Activated CD8-positive, alpha-beta memory T cell treated with anti-CD3 and anti-CD28 coated beads, Interleukin-2, amount 50 U/mL, for 24 hours (primary cell): ENCODE measurements at regions not wholly inside any gene's neighbourhood (a gene's known extent, or its start where the extent isn't known, plus 50 kb on each side); places are given as distances from the start of the nearest gene placed in this dataset.

Source experiments
- DNase-seq: peaks from one replicate; pipeline ENCODE4 v3.0.0-alpha.2; 2020; ENCODE audit errors: extremely low read depth

DNA sequence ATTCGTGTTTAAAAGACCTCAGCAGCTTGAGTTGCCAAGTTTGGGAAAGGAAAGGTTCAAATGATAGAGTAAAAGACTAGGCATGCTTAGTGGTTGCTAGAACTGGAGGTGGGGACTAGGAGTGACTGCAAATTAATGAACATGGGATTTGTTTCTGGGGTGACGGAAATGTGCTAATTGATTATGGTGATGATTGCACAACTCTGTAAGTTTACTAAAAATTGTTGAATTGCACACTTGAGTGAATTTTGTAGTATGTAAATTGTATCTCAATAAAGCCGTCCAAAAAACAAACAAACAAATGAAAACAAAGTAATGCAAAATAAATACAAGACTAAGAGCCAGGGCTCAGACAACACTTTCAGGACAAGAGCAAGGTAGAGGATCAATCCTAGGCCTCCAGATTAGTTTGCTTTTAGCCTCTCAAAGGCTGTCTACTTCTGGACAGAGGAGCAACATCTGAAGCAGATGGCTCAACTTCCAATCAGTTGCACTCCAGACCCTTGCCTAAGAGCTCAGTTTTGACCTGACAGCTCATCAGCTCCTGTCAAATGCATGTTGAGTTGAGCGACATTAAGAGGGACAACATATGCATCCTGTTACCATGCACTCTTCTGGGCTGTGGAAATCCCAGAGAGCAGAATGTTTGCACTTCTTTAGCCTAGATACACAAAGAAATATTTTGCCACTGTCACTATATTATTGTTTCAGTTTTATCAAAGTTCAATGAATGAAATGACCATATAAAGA, 111.2 kb upstream of the ASIC2 start:
- DNase-seq, result no peak

DNA sequence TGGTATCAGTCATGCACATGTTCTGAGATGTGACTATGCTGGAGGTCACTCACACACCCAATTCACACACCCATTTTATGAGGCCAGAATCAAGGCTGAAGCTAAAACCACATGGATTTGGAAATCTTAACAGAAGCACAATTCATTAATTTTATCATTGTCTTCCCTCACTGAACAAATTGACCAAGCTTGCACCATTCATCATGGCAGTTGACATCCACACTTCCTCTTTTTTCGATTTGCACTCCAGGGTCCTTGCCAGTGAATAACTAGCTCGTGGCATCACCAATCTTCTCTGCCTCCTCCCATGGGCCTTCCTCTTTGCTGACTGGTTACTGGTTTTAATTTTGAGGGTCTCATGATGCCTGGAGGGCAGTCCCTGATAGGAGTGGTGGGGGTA, 123.0 kb upstream of the ASIC2 start:
- no peak for DNase-seq

DNA sequence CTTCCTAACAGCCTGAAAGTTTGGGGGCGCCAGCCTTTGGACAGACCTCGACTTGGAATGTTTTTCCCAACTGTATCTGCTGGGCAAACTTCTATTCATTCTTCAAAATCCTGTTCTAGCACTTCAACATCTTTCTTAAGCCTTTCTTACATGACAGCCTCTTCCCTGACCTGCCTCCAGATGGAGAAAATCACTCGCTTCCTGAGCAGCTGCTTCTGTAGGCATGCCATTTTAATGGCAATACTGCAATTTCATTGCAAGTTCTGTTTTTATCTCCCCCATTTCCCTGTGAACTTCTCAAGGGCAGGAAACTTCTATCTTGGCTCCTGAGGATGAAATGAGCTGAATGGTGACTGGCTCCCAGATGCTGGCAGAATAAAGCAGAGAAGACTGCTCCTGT, 128.8 kb upstream of the ASIC2 start:
- no peak for DNase-seq

DNA sequence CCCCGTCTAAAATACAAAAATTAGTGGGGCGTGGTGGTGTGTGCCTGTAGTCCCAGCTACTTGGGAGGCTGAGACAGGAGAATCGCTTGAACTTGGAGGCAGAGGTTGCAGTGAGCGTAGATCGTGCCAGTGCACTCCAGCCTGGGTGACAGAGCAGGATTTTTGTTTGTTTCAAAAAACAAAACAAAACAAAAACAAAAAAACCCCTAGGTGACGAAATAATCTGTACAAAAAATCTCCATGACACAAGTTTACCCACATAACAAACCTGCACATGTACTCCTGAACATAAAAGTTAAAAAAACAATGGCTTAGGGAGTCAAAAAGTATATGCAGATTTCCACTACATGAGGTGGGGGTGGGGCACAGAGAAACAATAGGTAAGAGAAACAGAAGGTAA, 140.5 kb upstream of the ASIC2 start:
- no peak for DNase-seq

DNA sequence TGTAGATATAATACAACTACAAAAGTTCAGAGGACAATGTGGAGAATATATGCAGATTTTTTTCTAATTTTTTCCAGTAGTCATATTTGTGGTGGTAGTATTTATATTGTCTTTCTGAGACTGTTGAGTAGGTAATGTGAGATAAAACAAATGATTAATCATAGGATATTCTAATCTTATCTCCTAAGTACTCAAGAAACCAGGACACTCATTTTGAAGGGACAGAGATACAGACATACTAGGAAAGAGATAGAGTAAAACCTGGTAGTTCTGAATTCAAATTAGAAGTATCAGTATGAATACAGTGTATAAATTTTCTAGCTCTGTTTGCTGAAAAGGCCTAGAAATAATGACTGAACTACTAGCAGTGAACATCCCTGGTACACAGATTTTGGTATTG, 141.7 kb upstream of the ASIC2 start:
- DNase-seq, result no peak

DNA sequence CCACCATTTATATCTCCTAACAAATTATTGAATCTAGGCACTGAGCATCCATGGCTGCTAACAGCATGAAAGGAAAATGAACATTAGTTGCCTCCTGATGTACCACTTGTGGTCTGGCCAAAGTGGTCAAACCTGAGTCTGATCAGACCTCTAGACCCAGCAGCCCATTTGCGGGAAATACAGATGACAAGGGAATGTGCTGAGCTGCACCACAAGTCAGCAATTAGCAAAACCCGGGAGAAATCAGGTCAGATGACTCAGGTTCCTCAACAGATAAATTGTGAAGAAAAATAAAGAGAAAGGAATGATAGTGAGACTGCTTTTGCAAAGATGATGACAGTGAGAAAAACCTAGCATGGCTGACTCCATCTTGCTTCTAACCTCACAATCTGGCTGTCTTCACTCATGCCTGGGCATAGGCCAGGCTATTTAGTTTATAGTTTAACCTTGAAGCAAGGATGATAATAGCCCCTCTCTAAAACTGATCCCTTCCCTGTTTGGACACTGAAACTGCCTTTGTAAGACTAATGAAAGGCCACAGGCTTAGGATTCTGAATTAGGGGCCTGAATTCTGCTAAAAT, 142.7 kb upstream of the ASIC2 start:
- DNase-seq, result no peak

DNA sequence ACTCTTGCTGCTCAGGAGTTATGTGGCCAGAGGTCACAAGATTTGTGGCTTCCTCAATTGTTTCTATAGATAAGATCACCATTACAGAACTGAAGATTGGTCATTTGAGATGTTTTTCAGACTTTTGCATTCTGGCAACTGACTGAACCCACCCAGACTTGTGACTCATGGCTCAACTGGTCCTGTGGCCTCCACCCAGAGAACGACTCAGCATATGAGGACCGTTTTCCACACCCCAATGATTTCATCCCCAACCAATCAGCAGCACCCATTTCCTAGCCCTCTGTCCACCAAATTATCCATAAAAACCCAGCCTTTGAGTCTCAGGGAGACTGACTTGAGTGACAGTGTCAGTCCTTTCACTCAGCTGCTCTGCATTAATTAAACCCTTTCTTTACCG, 143.2 kb upstream of the ASIC2 start:
- no peak for DNase-seq

DNA sequence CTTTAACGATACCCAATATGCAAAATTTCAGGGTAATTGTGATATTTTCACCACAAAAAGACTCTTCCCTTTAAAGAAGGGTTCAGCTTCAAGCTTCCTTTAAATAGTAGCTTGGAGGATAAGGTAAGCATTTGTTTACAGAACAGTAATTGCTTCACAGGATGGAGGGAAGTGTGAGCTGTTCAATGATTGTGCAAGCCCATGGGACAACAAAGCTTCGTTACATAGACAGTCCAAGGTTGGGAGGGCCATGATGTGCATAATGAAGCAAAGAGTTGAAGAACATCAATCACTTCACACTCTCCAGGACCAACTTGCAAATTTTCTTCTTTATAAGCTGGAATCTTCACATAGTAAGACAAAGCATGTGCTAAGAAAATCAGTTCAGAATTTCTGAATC, 145.0 kb upstream of the ASIC2 start:
- no peak for DNase-seq

DNA sequence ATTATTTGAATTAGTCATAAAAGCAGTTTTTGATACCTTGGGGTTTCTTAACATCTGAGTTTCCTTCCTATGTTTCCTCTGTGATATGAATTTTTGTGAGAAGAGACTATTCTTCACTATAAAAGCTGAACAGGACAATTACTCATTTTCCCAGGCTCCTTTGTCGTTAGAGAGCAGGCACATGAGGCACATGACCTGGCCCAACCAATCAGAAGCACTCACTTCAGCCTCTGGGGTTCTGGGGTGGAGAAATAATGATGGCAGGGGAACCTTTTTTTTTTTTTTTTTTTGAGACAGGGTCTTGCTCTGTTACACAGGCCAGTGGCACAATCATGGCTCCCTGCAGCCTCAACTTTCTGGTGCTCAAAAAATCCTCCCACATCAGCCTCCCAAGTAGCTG, 145.5 kb upstream of the ASIC2 start:
- no peak for DNase-seq

DNA sequence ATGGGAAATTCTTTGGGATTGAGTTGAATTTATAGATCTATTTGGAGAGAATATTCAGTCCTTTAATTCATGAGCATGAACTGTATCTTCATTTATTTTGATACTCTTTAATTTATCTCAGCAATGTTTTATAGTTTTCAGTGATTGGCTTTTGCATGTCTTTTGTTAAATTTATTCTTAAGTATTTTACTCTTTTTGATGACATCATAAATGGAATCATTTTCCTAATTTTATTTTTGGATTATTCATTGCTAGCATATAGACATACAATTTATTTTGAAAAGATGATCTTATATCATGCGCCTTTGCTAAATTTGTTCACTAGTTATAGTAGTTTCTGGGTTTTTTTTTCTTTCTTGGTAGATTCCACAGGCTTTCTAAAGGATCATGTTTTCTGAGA, 149.2 kb upstream of the ASIC2 start:
- no peak for DNase-seq

DNA sequence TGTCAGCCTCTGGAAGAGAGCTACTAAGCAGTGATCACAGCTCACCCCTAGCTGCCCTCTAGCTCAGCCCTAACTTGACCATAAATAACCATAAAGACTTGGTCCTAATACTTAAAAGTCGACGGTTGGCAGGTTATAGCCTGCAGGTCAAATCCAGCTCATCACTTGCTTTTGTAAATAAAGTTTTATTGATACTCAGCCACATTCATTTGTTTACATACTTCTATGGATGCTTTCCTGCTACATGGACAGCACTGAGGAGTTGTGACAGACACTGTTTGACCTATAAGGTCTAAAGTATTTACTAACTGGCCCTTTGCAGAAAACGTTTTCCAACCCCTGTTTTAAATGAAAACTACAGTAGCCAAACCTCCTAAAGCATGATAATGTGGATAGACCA, 151.6 kb upstream of the ASIC2 start:
- DNase-seq, result no peak

DNA sequence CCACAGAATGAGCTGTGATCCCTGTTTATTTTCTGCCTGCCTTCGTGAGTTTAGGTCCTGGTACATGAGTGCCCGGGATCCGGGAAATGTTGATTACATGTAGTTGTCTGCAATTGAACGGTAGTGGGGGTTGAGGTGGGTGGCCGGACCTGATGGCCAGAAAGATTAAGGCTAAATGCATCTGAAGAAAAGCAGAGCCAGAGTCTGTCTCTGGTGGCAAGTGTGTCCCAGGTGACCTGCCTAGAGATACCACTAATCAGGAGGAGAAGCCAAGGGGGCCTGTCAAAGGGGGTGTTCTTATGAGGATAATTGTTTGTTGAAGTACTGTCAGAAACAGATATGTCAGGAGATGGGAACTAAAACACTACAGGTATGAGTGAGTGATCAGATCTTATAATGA, 154.0 kb upstream of the ASIC2 start:
- DNase-seq, result no peak

DNA sequence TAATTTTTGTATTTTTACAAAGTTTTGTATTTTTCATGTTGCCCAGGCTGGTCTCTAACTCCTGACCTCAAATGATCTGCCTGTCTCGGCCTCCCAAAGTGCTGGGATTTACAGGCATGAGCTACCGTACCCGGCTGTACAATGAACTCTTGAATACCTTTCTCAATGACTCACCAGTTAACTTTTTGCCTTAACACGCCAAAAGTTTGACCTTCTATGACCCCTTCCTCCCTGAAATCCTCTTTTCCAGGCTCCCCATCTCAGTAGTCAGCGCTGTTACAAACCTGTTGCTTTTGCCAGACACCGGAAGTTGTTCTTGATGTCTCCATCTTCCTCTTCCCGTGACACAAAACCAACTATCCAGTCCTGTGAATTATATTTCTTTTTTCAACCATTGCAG, 158.1 kb upstream of the ASIC2 start:
- no peak for DNase-seq

DNA sequence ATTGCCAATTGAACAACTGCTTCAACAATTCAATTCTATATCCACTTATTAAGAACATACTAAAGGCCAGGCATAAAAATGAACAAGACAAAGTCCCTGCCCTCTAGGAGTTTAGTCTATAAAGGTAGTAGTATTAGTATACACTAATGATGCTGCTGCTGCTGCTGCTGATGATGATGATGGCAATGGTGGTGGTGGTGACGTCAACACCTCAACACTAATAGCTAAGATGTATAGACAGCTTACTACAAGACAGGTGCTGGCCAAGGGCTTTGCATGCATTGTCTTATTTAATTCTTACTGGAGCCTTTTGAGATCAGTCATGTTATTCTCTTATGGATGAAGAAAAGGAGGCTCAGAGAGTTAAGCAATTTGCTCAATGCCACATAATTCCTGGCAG, 164.4 kb upstream of the ASIC2 start:
- DNase-seq, result no peak

DNA sequence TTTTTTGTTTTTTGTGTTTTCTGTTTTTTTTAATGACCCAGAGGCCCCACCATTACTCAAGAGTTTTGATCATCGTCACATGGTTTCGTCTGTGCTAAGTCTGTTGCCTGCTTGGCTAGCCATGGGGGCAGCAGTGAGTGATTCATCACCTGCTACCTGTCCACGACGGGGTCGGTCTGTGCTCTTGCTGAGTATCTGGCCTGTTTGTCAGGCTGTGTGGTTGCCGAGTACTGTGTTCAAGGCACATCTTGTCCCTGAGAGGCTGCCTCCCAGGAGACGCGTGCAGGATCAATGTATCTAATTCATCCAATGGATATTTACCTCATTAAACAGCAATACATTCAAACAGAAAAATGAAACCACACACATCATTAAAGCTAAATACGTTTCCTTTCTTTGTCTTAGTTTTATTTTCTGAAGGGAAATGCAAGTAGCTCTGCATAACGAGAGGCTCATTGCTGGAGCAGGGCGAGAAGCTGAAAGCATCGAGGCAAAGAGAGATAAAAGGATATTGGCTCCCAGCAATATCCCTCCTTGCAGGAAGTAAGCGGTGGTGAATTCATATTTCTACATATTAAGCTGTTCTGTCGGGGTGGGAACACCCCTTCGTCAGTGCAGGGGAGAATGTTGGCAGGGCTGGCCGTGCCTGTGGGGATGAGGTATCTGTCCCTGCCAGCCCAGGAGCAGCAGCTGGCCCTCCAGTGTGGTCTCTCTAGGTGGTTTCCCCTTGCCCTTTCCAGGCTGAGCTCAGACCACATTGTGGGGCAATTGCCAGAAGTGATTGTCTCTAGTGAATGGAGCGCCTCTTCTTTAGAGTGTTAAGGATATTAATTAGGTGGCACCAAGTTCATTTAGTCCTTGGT, 166.2 kb upstream of the ASIC2 start:
- no peak for DNase-seq

DNA sequence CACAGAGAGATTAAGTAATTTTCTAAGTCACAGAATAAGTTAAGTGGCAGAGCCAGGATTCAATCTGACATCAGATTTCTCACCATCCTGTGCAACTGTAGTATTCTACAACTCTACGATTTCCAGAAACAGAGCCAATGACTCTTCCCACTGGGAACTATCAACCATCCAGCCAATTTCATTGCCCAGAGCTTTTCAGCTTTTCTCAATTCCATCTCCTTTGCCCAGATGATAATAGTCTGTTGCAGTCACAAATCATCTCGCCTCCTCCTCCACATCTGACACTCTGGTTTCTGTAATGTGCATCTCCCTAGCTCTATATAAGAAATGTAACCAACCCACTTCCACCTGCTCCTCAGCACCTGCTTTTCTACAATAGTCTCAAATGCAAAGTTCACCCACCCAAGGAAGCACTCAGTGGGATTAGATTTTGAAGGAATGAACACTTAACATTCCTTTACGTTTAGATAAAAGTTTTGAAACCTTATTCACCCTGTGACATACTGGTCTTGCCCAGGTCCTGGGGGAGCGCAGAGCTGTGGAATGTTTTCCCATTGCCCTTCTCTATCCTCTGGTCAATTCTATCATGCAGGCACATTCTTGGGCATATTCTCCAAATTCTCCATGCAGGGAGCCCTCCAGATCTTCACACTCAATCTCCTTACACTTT, 167.8 kb upstream of the ASIC2 start:
- no peak for DNase-seq

DNA sequence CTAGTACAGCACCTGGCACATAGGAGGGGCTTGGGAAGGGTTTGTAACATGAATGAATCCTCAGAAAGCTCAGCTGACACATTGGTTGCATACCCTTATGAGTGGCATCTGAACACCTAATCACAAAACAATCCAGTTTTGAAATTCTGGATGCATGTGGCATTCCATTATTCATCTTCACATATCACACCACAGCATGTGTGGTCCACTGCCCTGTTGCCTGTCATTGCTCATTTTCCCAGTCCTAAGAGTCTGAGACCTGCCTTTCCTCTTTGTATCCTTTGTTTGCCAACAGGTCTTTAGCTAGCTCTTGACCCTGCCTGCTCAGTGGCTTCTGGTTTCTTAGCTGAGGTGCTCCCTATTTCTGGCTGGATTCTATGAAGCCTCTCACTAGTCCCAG, 170.8 kb upstream of the ASIC2 start:
- DNase-seq, result no peak

DNA sequence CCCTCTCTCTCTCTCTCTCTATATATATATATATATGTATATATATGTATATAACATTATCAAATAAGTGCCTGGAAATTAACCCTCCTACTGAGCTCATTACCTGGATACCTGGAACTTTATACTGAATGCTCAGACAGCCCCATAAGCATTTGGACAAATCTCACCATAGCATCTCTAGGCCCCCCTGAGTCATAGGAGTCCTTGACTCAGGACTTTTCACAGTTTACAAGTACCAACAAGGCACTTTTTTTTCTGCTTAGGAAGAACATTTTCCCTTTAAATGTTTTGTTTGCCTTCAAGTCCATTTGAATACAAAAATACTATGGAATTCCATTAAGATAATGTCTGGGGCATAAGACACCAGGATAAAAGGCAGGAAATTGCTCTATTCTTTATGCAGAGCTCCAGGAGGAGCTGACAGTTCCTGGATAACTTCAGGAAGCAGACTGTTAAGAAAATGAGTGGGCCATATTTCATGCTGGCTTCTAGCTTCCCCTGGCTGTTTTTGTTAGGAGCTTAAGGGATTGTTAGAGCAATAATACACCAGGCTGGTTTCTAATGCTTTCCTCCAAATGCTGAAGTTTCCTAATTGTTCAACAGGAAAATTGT, 171.7 kb upstream of the ASIC2 start:
- DNase-seq, result no peak

DNA sequence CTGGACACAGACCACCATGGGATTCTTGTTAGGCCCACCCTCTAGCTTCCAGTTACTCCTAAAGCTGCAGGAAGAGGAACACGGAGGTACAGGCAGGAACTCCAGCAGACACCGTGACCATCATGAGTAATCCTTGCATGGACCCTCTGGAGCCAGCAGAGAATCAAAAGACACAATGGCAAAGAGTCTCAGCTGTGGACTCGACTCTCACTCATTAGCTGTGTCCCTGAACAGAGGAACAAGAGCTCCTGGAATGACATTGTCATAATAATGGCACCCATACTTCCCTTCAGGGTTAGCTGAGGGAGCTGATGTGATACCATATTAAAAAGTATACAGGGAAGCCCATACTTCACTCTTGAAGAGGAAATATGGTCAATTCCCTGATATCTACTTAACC, 176.3 kb upstream of the ASIC2 start:
- no peak for DNase-seq

DNA sequence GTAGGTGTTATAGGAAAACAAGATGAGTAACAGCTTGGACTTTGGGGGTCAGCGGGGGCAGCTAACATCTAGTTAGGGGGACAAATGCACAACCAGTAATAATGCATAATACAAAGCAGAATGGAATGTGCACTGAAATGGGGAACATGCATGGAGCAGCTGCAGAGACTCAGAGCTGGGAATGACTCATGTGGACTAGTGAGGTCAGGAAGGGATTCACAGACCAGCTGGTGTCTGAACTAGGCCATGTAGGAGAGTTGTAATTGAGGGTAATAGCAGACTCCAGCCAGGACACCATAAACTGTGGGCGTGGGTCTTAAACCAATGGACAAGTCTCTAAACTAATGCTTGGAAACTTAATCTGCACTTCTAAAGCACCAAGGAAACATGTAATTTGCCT, 176.8 kb upstream of the ASIC2 start:
- DNase-seq, result no peak

DNA sequence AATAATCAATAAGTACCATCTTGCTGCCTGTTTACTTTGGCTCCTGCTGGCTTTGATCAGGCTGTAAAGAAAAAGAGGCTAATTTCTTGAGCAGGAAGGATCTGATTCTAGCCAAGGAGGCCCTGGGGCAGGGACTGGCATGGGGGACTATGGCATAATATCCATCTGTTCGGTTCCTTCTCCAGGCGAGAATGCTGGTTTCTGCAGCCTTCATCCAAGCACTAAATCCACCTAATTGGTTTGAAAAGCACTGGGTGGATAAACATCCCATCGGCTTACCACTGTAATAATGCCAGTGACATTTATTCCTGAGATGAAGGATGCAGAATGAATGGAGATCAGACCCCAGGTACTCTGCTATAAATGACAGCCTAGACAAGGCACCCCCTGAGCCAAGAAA, 180.0 kb upstream of the ASIC2 start:
- no peak for DNase-seq

DNA sequence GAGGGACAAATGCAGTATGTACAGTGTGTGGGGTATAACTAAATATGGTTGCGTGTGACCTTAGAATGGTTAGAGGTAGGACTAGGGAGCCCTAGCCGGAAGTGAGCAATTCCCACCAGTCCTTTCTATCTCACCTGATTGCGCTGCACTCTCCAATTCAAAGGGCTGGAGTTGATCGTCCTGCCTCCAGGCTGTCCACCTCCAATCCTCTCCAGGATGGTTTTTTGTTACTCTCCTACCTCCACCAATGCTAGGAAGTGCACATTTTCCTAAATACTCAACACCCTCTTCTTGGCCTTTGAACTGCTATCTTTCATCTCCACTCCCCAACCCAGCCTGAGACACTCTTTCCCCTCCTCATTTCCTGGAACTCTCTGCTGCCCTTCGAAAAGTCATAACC, 181.7 kb upstream of the ASIC2 start:
- no peak for DNase-seq
